Nephron (organoid): ENCODE measurements at regions not wholly inside any gene's neighbourhood (a gene's known extent, or its start where the extent isn't known, plus 50 kb on each side); places are given as distances from the start of the nearest gene placed in this dataset.

Experiments used
- H3K27ac Mint-ChIP-seq, 3 experiments: 2 replicates each; pipeline ENCODE4 v1.8.0; 2020; ENCODE audit warnings: mixed read lengths in 3 of 3, mild to moderate bottlenecking in 2 of 3, moderate library complexity in 1 of 3
- H3K27me3 Mint-ChIP-seq: 2 replicates; pipeline ENCODE4 v1.8.0; 2021; ENCODE audit warnings: low read depth, mild to moderate bottlenecking, moderate library complexity, mixed read lengths
- H3K36me3 Mint-ChIP-seq: 2 replicates; pipeline ENCODE4 v1.8.0; 2020; ENCODE audit warnings: low read depth, mixed read lengths
- H3K4me1 Mint-ChIP-seq: 2 replicates; pipeline ENCODE4 v1.8.0; 2020; ENCODE audit warnings: mixed read lengths
- H3K4me3 Mint-ChIP-seq, 3 experiments: 2 replicates each; pipeline ENCODE4 v1.8.0; 2020; ENCODE audit warnings: mild to moderate bottlenecking in 3 of 3, mixed read lengths in 3 of 3, moderate library complexity in 2 of 3
- H3K9me3 Mint-ChIP-seq: 2 replicates; pipeline ENCODE4 v1.8.0; 2020; ENCODE audit warnings: mixed read lengths
- TF ChIP-seq, protein P1 (sequence below), 3 experiments: fragments of 200-600 bp; sonication (generic); IDR thresholded peaks; one replicate each; pipeline ENCODE4 v1.5.0; 2021; ENCODE audit warnings: antibody characterized with exemption in 3 of 3; ENCODE audit not compliant: unreplicated experiment in 3 of 3

DNA sequence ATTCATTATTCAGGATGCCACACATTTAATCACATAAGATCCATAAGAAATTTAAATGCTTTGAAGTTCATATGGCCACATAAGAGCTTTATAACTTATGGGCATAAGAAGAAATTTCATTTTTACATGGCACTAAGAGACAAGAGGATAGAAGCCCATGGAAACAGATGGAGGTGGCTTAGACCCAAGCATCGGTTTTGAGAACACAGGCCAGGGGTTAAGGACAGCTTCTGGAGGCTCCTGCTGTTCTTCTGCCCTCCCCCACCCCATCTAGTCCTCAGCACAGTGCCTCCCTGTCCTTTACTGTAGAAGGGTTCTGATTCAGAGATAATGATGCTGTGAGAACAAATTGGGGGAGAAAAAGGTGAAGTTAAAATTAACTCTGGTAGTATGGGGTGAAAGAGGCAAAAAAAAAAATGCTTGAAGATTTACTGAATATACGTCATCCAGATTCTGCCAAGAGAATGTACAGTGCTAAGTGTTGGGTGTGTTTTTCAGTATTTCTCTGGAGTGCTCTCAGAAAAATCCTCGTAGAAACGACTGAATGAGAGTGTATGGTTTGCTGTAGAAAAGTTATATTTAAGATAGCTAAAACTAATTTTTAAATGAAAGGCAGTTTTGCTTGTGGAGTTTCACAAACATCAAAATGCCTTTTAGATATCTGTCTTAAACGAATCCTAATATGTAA is 539.7 kb downstream of the QKI start:
- Mint-ChIP-seq H3K4me1 (peaks cover 73% of the 10 kb centered on the region), H3K36me3 (no peaks in the 10 kb centered on the region), H3K4me3 (no peak overlapping the region), H3K27me3 (peaks cover 20% of the 10 kb centered on the region), H3K27ac (peak overlapping the region; percentile 5 to 73 (median 53)), H3K9me3 (no peaks in the 10 kb centered on the region)
- TF ChIP-seq, protein P1, sequence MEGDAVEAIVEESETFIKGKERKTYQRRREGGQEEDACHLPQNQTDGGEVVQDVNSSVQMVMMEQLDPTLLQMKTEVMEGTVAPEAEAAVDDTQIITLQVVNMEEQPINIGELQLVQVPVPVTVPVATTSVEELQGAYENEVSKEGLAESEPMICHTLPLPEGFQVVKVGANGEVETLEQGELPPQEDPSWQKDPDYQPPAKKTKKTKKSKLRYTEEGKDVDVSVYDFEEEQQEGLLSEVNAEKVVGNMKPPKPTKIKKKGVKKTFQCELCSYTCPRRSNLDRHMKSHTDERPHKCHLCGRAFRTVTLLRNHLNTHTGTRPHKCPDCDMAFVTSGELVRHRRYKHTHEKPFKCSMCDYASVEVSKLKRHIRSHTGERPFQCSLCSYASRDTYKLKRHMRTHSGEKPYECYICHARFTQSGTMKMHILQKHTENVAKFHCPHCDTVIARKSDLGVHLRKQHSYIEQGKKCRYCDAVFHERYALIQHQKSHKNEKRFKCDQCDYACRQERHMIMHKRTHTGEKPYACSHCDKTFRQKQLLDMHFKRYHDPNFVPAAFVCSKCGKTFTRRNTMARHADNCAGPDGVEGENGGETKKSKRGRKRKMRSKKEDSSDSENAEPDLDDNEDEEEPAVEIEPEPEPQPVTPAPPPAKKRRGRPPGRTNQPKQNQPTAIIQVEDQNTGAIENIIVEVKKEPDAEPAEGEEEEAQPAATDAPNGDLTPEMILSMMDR (IDR thresholded peaks at IDR 0.05; ENCODE audit: unreplicated experiment in 3 of 3) = no peak

DNA sequence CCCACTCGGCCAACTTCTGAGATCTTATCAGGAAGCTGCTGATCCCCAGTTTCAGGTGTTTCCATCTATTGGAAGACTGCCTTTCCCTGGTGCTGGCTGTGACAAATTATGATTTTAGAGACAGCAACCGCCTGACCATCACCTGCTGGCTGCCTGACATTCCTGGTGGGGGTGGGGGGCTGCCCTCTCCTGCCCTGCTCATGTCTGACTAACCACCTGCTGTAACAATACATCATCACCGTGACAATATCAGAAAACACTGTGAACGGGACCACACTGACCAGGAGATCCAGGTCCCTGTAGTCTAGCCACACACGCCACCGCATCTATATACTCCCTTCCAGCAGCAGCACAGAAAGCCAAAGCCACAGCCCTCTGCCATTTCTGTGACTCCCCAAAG is 537.5 kb downstream of the QKI start:
- H3K4me3 Mint-ChIP-seq = peak overlapping the region in 1 of 3 experiments; percentile 5
- H3K27me3 Mint-ChIP-seq = peaks cover 20% of the 10 kb centered on the region
- peaks cover 72% of the 10 kb centered on the region for H3K4me1 Mint-ChIP-seq
- H3K27ac Mint-ChIP-seq = peak overlapping the region; percentile 48 to 82 (median 55)
- TF ChIP-seq, protein P1 (IDR thresholded peaks at IDR 0.05; ENCODE audit: unreplicated experiment in 3 of 3) = no peak
- no peaks in the 10 kb centered on the region for H3K36me3 Mint-ChIP-seq
- no peaks in the 10 kb centered on the region for H3K9me3 Mint-ChIP-seq

DNA sequence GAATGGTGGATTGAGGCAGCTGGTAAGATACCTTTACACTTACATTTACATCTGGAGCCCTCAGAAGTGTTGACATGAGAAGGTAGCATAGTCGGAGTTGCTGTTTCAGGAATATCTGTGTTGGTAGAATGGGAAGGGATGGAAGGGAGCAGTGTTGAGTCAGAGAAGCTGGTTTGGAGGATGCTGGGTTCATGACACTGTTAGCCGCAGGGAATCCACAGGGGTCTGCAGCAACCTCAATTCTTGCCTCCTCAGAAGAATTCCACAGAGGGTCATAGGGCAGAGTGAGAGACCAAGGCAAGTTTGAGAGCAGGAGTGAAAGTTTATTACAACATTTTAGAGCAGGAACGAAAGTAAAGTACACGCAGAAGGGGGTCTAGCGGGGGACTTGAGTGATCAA is 536.8 kb downstream of the QKI start:
- no peak overlapping the region for H3K4me3 Mint-ChIP-seq
- H3K9me3 Mint-ChIP-seq = no peaks in the 10 kb centered on the region
- TF ChIP-seq, protein P1 (IDR thresholded peaks at IDR 0.05; ENCODE audit: unreplicated experiment in 3 of 3) = no peak
- H3K36me3 Mint-ChIP-seq = no peaks in the 10 kb centered on the region
- H3K27me3 Mint-ChIP-seq = peaks cover 19% of the 10 kb centered on the region
- H3K27ac Mint-ChIP-seq = peak overlapping the region; percentile 3 to 72 (median 20)
- H3K4me1 Mint-ChIP-seq = peaks cover 74% of the 10 kb centered on the region

DNA sequence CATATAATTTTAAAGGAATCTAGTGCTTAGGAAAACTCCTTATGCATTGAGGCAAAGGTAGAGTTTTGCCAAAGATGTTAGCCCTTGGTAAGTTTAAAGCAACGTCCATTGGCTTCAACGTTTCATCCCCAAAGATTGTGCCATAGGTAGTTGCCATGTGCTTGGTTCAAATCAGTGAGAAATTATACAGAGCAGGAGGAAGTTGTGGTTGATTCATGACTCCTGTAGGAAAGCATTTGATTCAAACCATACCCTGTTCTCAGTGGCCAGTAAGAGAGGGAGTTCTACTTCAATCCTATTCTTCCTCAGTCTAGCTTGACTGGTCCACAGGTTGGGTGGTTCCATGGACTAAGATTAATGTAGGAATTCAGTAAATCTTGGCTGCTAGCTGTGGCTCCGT is 535.6 kb downstream of the QKI start:
- TF ChIP-seq, protein P1 (IDR thresholded peaks at IDR 0.05; ENCODE audit: unreplicated experiment in 3 of 3) = no peak
- Mint-ChIP-seq H3K9me3 (no peaks in the 10 kb centered on the region), H3K36me3 (no peaks in the 10 kb centered on the region)

DNA sequence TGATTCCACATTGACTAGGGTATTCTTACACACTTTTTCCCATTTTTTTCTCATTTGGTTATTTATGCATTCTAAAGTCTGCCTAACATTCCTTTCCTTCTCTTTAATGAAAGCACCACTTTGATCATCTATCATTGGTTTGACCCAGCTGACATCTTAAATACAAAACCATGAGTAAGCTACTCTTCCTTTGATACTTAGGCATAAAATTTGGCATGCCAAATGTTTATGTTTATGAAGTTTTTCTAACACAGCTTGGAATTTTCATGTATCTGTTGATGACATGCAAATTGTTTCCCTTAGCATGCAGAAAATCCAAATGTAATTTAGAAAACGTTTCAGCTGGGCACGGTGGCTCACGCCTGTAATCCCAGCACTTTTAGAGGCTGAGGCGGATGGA is 534.9 kb downstream of the QKI start:
- TF ChIP-seq, protein P1 (IDR thresholded peaks at IDR 0.05; ENCODE audit: unreplicated experiment in 3 of 3) = no peak
- Mint-ChIP-seq H3K27me3 (peaks cover 17% of the 10 kb centered on the region), H3K27ac (no peak overlapping the region), H3K4me3 (no peak overlapping the region), H3K4me1 (peaks cover 74% of the 10 kb centered on the region), H3K36me3 (no peaks in the 10 kb centered on the region), H3K9me3 (no peaks in the 10 kb centered on the region)

More for the DNA sequence above, 535.6 kb downstream of the QKI start:
- H3K4me1 Mint-ChIP-seq = peaks cover 74% of the 10 kb centered on the region
- no peak overlapping the region for H3K4me3 Mint-ChIP-seq
- H3K27me3 Mint-ChIP-seq = peaks cover 17% of the 10 kb centered on the region
- peak overlapping the region in 1 of 3 experiments; percentile 18 for H3K27ac Mint-ChIP-seq

DNA sequence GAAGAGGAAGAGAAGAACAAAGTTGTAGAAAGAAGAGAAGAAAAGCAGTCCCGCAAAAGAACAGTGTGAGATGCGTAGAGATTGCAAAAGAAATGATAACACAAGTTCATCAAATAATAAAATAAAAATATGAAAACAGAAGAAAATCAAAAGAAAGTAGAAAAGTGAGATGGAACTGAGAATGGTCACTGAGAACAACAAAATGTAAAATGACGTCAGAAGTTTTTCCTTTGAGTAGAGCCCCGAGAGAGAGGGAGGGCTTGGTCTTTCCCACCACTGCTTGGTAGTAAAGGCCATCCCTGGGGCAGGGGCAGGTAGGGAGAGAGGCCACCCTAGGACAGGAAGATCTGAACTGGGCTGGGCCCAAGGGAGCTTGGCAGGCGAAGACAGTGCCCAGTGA is 533.7 kb downstream of the QKI start:
- no peaks in the 10 kb centered on the region for H3K36me3 Mint-ChIP-seq
- peaks cover 74% of the 10 kb centered on the region for H3K4me1 Mint-ChIP-seq
- H3K27ac Mint-ChIP-seq = peak overlapping the region in 2 of 3 experiments; percentile 93 to 95
- peaks cover 23% of the 10 kb centered on the region for H3K27me3 Mint-ChIP-seq
- no peaks in the 10 kb centered on the region for H3K9me3 Mint-ChIP-seq
- H3K4me3 Mint-ChIP-seq = no peak overlapping the region
- TF ChIP-seq, protein P1 (IDR thresholded peaks at IDR 0.05; ENCODE audit: unreplicated experiment in 3 of 3) = no peak
